CD1c-positive myeloid dendritic cell (primary cell): ENCODE measurements at regions not wholly inside any gene's neighbourhood (a gene's known extent, or its start where the extent isn't known, plus 50 kb on each side); places are given as distances from the start of the nearest gene placed in this dataset.

Experiments
- DNase-seq: peaks from one replicate; pipeline ENCODE4 v3.0.0-alpha.2; 2016; ENCODE audit errors: extremely low spot score

DNA sequence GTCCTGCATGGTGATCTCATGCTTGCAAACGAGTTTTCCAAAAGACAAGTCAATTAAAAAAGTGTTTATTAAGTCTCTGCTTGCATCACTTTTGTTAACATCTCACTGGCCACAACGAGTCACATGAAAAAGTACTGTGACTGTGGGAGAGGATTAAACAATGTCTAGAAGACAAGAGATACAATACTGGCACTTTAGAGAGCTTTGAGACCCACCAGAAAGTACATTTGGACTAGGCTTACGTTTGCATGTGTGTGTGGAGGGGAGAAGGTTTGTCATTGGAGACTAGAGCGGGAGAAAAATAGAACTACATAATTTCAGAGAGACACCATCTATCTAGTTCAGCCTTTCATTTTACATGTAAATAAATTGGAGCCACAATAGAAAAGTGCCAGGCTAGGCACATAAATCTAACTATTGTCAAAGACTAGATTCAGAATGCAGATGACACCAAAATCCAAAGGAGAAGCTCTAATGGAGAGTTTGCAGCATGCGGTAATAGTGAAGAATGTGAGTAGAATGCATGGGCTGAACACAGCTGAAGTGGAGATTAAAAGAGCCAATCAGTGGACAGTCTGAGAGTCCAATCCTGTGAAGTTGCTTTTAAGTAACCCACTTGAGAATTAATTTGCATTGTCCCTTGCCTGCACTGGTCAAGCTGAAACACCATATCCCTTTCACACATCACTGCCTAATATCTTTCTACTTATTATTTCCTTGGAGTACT, 977.4 kb upstream of the FAT3 start:
- DNase-seq = no peak

DNA sequence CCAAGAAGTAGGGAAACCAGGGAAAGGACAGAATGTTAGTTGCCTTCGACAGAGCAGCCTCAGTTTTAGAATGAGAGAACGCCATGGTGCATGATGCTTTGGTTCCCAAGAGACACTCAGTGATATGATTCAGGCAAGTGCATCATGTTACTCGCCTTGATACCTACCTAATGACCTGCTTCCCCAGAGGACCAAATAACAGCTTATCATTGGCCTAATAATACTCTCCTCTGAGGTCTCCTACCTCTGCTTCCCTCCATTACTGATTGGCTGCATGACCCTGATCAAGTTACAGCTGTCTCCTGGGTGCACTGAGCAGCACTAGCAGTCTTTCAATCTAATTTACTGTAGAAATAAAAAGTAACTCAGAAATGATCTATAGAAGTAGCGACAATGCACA, 979.7 kb upstream of the FAT3 start:
- DNase-seq = no peak

DNA sequence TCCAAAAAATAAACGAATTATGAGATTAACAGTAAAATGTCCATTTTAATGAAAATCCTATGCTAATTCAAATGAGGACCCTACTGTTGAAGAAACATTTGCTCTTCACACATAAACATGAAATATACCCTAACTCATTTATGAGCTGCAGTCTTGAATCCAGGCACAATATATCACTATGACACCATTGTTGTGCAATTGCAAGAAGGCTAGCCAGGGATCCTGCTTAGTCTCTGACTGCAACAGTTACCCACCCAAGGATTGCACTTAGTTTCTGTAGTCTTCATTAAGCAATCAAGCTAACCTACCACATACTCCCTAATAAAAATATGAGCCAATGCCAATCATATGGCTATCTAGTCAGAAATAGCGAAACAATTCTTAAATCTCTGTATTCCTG, 981.0 kb upstream of the FAT3 start:
- DNase-seq = no peak

DNA sequence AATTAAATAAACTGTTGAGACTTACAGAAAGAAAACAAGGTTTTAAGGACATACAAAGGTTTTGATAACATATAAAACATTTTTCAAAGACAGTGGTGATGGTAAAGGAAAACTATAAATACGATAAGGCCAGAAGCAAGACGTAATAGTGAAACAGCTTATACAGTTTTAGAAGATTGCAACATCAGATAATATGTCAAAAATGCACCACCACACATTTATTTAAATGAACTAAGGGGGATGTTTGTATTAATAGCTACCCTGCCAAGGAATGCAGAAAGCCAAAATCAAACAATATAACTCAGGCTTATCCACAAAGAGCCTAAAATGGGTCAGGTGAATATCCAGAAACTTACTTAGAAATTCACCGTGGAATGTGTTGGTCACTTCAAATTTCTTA, 981.6 kb upstream of the FAT3 start:
- DNase-seq = no peak

DNA sequence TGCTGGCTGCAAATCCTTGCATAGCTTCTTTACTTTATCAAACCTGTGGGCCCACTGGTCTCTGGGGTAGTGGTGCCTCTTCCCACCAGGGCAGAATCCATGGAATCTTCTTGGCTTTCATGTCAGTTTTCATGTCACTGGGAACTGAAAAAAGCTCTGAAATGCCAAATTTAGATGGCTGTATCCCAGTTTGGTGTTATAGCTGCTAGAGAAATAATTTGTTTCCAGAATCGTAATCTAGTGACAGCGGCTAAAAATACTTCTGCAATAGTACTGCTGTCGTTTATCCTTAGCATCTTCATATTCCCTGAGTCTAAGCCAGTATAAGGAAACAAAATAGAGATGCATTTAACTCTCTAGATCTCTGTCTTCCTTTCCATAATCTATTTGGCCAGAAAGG, 983.4 kb upstream of the FAT3 start:
- no peak for DNase-seq

DNA sequence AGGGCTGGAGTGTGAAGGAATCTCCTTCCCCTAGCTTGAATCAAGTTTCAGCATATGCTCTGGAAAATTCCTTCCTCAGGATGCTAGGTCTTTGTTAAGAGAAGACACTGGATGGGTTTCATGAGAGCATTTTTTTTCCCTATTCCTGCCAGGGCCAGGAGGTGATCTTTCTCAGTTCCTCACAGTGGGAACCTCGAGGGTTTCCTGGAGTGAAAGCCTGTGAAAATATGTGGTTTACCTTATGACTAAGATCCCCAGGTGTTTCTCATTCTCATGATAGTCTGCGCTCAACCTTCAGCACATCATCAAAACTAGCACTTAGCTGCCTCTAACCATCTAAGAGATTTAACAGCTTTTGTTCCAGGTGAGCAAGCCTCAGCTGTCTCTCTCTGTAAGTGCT, 985.3 kb upstream of the FAT3 start:
- DNase-seq = no peak

DNA sequence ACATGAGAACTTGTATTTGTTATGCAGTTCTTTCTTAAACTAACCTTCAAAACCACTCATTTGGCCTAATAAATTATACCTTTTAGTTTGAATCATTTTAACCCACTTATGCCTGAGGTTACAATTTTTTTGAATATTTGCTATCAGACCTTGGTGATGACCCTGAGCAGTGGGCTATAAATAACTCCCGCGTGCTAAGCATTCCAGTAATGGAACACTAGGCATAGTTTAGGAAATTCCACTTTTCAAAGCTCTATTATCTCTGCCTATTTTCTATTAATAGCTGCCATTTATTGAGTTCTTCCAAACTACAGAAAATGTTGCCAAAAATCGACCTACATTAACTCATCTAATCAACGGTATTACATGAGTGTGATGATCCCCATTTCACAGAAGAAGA, 993.4 kb upstream of the FAT3 start:
- DNase-seq = no peak

DNA sequence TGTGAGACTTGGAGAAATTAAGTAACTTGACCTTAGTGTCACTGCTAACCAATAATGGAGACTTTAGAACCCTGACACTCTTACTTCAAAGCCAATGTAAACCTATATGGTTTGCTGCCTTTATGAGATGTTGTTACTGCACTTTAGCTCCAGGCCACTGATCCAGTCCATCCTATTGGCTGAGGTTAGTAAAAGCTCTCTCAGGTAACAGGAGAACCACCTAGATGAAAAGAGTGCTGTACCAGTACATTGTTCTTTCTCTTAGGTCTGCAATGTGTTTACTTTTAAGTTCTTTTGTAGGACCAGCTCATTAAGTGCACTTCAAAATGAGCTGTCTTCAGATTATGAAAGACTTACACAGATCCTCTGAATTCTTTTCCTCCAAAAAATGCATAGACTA, 994.0 kb upstream of the FAT3 start:
- DNase-seq = no peak

DNA sequence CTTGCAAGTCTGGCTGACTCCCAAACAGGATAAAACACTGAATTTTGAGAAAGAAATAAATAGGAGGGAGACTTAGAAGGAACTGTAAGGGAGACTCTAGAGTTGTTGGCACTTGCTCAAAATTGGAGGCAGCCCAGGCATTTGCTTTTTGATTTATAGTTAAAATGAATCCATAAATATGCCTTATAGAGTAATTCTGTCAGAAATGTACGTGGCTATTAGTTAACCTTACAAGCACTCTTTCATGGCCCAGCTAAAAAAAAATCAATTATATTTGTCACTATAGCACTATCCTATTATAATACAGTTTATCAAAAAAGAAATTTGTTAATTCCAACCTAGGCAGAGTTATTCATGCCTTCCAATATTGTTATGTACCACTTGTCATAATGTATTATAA, 1000.0 kb upstream of the CHORDC1 start:
- DNase-seq = no peak

DNA sequence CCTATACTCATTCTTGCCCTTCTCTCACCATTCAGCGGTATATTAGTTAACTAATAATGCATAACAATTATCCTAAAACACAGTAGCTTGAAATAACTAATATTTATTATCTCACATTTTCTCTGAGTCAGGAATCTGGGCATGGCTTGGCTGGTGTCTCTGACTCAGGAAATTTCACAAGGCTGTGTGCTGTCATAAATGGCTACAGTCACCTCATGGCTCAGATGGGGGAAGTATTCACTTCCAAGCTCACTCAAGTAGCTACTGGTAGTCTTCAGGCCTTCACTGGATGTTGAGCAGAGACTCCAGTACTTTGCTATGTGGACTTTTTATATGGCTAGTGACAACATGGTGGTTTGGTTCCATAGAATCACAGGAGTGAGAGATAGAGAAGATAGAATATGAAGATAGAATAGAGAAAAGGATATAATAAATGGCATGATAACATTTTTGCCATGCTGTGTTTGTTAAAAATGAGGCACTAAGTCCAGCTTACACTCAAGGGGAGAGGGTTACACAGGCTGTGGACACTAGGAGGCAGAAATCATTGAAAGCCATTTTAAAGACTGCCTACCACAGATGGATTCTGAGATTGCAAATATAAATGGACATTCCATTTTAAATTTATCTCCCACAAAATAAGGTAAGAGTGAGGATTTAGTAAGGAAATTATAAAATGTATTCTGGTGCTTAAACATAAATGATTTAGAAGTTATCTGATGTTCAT, 997.8 kb upstream of the CHORDC1 start:
- no peak for DNase-seq

DNA sequence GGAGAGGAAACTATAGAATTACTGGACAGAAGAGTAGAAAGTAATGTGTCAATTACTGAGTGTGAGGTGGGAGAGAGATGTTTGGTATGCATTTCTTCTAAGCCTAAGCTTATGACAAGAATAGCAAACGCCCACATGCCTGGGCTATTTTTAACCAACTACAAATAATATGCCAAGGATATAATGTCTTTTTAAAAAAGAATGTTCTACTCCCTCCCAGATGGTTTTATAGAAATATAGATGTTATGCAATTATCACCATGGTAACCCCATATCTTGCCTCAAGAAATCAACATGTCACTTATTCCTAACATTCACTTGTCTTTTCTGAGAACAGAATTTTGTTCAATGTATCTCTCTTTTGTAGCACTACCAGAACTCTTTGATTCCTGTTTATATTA, 996.7 kb upstream of the CHORDC1 start:
- DNase-seq = no peak

DNA sequence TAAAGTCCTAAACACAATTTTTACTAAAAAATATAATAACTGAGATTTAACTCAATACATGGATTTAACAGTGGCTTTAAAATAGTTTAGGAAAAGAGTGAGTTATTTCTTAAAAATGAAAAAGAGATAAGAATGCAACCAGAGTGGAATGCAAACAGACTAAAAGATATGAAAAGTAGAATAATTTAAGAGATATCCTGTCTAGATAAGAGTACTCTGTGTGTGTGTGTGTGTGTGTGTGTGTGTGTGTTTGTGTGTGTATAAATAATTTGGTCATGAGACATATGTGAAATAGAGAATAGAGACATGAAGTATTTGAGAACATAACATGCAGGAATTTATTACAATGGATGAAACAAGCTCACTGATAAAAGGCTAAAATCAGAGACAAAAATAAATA, 986.9 kb upstream of the CHORDC1 start:
- no peak for DNase-seq

DNA sequence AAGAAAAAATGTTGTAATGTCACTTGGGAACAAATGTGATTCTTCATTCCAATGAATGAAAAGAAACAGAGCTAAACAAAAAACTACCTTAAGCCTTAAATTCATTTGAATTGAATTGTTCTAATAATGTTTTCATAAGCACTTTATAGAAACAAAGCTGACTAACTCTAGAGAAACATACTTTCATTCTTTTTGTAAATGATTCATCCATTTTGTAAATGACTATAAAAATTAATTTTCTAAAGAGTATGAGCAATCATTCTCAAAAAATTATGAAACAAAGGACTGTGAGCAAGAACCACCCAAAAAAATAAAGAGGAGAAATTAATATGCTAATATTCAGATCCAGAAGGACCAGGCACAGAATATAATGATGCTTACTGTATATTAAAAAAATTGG, 986.5 kb upstream of the CHORDC1 start:
- no peak for DNase-seq

DNA sequence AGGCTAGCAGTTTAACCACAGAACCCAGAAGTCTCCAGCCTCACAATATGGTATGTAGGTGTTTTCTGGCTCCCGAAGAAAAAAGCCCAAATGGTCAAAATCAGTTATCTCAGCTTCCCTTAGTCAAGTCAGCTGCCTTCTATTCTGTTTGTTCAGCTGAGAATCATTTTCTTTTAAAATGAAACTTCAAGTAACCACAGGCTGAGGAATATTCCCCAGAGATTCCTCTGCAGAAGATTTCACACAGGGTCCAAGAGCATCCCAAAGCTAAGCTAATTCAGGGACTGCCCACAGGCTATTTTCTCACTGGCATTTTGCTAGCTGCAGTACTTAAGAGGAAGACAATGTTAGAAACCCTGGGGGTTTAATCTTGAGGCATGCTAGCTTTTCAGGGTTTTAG, 977.0 kb upstream of the CHORDC1 start:
- no peak for DNase-seq

DNA sequence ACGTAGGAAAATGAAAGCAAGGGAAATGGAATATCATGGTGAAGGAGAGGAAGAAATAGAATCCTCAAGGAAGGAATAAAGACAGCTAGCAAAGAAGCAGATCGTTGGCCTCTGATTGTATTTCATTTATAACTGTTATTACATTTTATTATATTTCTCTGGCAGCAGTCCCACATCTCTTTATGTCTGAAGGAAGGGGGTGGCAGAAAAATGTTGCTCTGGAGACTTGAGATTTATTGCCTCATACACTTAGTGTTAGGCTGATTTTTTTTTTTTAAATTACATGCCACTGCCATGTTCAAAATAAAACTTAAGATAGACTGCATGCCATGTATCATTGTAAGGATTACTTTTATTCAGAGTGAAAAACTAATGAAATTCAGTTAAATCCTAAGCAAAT, 971.7 kb upstream of the CHORDC1 start:
- DNase-seq = no peak

DNA sequence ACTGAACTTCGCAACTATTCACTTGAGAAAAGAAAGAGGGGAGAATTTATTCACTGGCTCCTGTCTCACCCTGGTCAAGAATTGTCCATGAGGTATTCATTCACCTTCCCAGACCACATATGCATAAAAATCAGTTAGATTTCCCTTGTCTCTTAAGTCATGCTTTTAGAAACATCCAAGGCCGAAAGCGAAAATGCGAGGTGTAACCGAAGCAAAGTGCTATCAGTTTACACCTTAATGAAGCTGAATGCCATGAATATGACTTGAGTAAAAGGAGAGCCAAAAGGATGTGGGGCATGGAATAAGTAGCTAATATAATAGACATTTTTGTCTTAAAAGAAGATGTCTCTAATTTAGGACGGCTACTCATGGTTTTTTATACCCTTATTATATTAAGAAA, 965.6 kb upstream of the CHORDC1 start:
- no peak for DNase-seq

DNA sequence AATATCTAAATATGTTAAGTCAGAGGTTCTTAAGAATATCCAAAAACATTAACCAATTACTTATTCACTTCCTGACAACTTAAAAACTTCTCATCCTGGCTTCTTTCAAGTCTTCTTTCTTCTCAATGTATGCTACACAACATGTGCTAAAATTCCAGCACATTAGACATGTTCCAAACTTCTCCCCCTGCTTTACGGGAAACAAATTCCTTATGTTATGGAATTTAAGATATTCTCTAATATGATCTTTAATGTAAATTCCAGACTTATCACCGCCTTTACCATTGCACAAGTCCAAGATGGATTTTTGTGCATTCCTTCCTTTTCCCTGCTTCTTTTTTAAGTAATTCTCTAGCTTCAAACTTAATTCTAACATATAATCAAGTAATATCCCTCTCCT, 964.5 kb upstream of the CHORDC1 start:
- DNase-seq = no peak

DNA sequence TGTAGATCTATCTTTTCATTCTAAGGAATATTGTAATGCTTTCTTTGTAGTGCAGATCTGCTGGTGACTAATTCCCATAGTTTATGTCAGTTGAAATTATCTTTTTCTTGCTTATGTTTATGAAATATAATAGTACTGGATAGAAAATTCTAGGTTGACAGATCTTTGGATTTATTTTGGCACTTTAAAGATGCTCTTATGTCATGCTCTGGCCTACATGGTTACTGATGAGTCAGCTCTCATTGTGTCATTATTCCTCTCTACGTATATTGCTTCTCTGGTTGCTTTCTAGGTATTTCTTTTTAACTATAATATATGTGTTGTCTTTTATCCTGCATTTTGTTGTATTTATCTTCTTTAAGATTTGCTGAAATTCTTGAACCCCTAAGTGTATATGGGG, 955.5 kb upstream of the CHORDC1 start:
- DNase-seq = no peak

DNA sequence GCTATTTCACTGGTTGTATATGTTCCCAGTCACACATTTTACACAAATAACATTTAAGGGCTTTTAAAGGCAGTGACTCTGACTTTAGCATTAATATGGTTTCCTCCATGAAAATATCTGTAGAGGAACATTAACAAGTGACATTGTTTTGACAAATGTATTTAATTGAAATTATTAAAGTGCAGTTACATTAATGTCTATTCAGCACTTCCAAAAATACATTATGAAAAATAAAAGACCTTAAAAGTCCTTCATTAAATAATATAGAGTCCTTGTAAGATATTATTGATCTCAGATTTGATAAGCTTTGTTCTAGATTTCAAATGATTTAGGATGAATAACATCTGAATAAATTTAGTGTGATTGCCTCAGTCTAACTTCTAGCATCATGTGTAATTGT, 951.9 kb upstream of the CHORDC1 start:
- no peak for DNase-seq

DNA sequence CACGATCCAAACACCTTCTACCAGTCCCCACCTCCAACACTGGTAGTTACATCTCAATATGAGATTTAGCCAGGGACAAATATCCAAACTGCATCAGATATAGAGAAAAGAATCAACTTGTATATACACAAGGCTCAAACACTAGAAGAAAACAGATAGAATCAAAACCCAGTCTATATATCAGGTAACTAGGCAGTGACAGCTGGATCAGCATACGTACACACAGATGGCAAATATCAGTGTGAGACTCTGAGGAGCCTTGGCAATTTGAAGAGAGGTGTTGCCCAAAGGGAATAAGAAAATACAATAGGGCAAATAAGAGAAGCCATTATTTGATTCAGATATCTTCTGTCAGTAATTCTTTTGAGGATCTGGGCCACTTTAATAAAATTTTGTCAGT, 951.3 kb upstream of the CHORDC1 start:
- no peak for DNase-seq

DNA sequence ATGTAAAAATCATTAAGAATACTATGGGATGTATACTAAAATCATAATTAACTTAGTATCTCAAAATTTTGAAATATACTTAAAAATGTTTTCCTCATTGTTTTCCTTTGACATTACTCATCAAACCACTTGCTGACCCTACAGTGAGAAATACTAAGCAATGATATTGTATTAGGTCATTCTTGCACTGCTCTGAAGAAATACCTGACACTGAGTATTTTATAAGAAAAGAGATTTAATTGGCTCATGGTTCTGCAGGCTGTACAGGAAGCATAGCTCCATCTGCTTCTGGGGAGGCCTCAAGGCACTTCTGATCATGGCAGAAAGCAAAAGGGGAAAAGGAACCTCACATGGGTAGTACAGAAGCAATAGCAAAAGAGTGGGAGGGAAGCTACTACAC, 950.9 kb upstream of the CHORDC1 start:
- no peak for DNase-seq

DNA sequence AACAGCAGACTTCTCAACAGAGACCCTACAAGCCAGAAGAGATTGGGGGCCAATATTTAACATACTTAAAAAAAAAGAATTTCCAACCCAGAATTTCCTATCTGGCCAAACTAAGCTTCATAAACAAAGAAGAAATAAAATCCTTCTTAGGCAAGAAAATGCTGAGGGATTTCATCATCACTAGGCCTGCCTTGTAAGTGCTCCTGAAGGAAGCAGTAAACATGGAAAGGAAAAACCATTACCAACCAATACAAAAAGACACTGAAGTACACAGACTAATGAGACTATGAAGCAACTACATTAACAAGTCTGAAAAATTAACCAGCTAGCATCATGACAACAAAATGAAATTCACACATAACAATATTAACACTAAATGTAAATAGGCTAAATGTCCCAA, 947.9 kb upstream of the CHORDC1 start:
- no peak for DNase-seq

DNA sequence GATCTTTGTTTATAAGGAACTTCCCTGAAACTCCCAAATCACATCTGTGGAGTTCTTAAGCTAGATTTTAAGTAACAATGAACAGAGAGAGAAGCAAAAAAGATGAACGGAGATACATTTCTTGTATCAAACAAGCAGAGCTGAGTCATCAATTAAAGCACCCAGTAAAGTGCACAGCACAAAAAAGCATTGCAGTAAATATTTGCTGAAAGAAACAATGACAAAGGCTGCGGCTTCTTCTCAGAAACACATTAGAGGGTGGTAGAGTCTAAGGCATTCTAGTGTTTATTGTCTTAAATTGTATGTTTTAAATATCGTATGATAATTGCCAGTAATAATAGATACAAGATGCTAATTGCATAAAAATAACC, 941.6 kb upstream of the CHORDC1 start:
- DNase-seq = no peak
